ENCODE measurements at regions not wholly inside any gene's neighbourhood (a gene's known extent, or its start where the extent isn't known, plus 50 kb on each side); places are given as distances from the start of the nearest gene placed in this dataset.
"Not testable (repeated sequence)": the region's sequence is repeated elsewhere in the genome, so short reads cannot be mapped to it uniquely, and the experiment has no call there.

- no peak for DNase-seq (ENCODE audit: low read depth in 3 of 3, low spot score in 2 of 3)
Measured at GRCh38 chr5:152527358-152528052, 122.4 kb upstream of the NMUR2 start.

- no peak for DNase-seq (ENCODE audit: low read depth in 3 of 3, low spot score in 2 of 3)
Measured at GRCh38 chr5:152529440-152529839, 124.4 kb upstream of the NMUR2 start.

GRCh38 chr5:152532714-152533113 lies 127.6 kb upstream of the NMUR2 start:
- DNase-seq (ENCODE audit: low read depth in 3 of 3, low spot score in 2 of 3): peak in 2 of 3 donors; percentile 30 to 43

GRCh38 chr5:152534641-152535040 lies 129.6 kb upstream of the NMUR2 start:
- no peak for DNase-seq (ENCODE audit: low read depth in 3 of 3, low spot score in 2 of 3)

- peak in 2 of 3 donors; percentile 14 to 44 for DNase-seq (ENCODE audit: low read depth in 3 of 3, low spot score in 2 of 3)
Measured at GRCh38 chr5:152542741-152543140, 137.7 kb upstream of the NMUR2 start.

GRCh38 chr5:152546493-152546892 lies 141.4 kb upstream of the NMUR2 start:
- DNase-seq (ENCODE audit: low read depth in 3 of 3, low spot score in 2 of 3): no peak

GRCh38 chr5:152547202-152547601 lies 142.1 kb upstream of the NMUR2 start:
- no peak for DNase-seq (ENCODE audit: low read depth in 3 of 3, low spot score in 2 of 3)

- no peak for DNase-seq (ENCODE audit: low read depth in 3 of 3, low spot score in 2 of 3)
Measured at GRCh38 chr5:152549709-152550108, 144.6 kb upstream of the NMUR2 start.

GRCh38 chr5:152551061-152551460 lies 146.0 kb upstream of the NMUR2 start:
- DNase-seq (ENCODE audit: low read depth in 3 of 3, low spot score in 2 of 3): no peak

GRCh38 chr5:152556784-152557183 lies 151.7 kb upstream of the NMUR2 start:
- DNase-seq (ENCODE audit: low read depth in 3 of 3, low spot score in 2 of 3): no peak

- peak; percentile 16 to 43 (median 37) for DNase-seq (ENCODE audit: low read depth in 3 of 3, low spot score in 2 of 3)
Measured at GRCh38 chr5:152560512-152561137, 155.5 kb upstream of the NMUR2 start.

- no peak for DNase-seq (ENCODE audit: low read depth in 3 of 3, low spot score in 2 of 3)
Measured at GRCh38 chr5:152568016-152568415, 162.9 kb upstream of the NMUR2 start.

- DNase-seq (ENCODE audit: low read depth in 3 of 3, low spot score in 2 of 3): no peak
Measured at GRCh38 chr5:152572812-152573211, 167.7 kb upstream of the NMUR2 start.

- no peak for DNase-seq (ENCODE audit: low read depth in 3 of 3, low spot score in 2 of 3)
Measured at GRCh38 chr5:152584103-152584502, 179.0 kb upstream of the NMUR2 start.

- no peak for DNase-seq (ENCODE audit: low read depth in 3 of 3, low spot score in 2 of 3)
Measured at GRCh38 chr5:152592416-152592815, 187.3 kb upstream of the NMUR2 start.

- DNase-seq (ENCODE audit: low read depth in 3 of 3, low spot score in 2 of 3): no peak
Measured at GRCh38 chr5:152593388-152593787, 188.3 kb upstream of the NMUR2 start.

GRCh38 chr5:152595405-152595804 lies 190.3 kb upstream of the NMUR2 start:
- DNase-seq (ENCODE audit: low read depth in 3 of 3, low spot score in 2 of 3): no peak

- no peak for DNase-seq (ENCODE audit: low read depth in 3 of 3, low spot score in 2 of 3)
Measured at GRCh38 chr5:152599096-152599495, 194.0 kb upstream of the NMUR2 start.

- DNase-seq (ENCODE audit: low read depth in 3 of 3, low spot score in 2 of 3): no peak
Measured at GRCh38 chr5:152601806-152602732, 197.0 kb upstream of the NMUR2 start.

- DNase-seq (ENCODE audit: low read depth in 3 of 3, low spot score in 2 of 3): not testable (repeated sequence)
Measured at GRCh38 chr5:152606050-152606449, 201.0 kb upstream of the NMUR2 start.

- no peak for DNase-seq (ENCODE audit: low read depth in 3 of 3, low spot score in 2 of 3)
Measured at GRCh38 chr5:152606776-152607364, 201.8 kb upstream of the NMUR2 start.

All from right renal cortex interstitium (tissue), 3 donors.